IPS-18a (cell line): ENCODE measurements at regions not wholly inside any gene's neighbourhood (a gene's known extent, or its start where the extent isn't known, plus 50 kb on each side); places are given as distances from the start of the nearest gene placed in this dataset.
"Not testable (repeated sequence)": the region's sequence is repeated elsewhere in the genome, so short reads cannot be mapped to it uniquely, and the experiment has no call there.

Source experiments
- H3K27ac ChIP-seq: one replicate; pipeline ENCODE4 v1.5.1; 2013; ENCODE audit warnings: low read length
- H3K27me3 ChIP-seq: one replicate; pipeline ENCODE4 v1.6.1; 2013; ENCODE audit warnings: mild to moderate bottlenecking, low read length; ENCODE audit not compliant: control insufficient read depth, insufficient read depth
- H3K36me3 ChIP-seq: one replicate; pipeline ENCODE4 v1.6.1; 2013; ENCODE audit warnings: low read depth, low read length; ENCODE audit not compliant: control insufficient read depth
- H3K4me1 ChIP-seq: one replicate; pipeline ENCODE4 v1.6.1; 2013; ENCODE audit warnings: low read depth, low read length; ENCODE audit not compliant: control insufficient read depth
- H3K4me3 ChIP-seq: one replicate; pipeline ENCODE4 v1.5.1; 2013; ENCODE audit warnings: low read length
- H3K9ac ChIP-seq: one replicate; pipeline ENCODE4 v1.6.1; 2013; ENCODE audit warnings: mild to moderate bottlenecking, low read length, moderate library complexity
- H3K9me3 ChIP-seq: one replicate; pipeline ENCODE4 v1.6.1; 2013; ENCODE audit warnings: low read depth, low read length; ENCODE audit not compliant: control insufficient read depth

- H3K9ac ChIP-seq, result no peak overlapping the region
- H3K27me3 ChIP-seq, result no peaks in the 10 kb centered on the region
- H3K27ac ChIP-seq, result no peak overlapping the region
- H3K9me3 ChIP-seq, result peaks cover 6% of the 10 kb centered on the region
- H3K4me1 ChIP-seq, result no peaks in the 10 kb centered on the region
- H3K4me3 ChIP-seq, result no peak overlapping the region
- no peaks in the 10 kb centered on the region for H3K36me3 ChIP-seq
Measured at GRCh38 chr2:175430236-175430635, 248.7 kb upstream of the ATP5MC3 start.

- Histone ChIP-seq H3K27ac (no peak overlapping the region), H3K4me1 (no peaks in the 10 kb centered on the region), H3K4me3 (no peak overlapping the region)
Measured at GRCh38 chr2:175418224-175418835, 236.8 kb upstream of the ATP5MC3 start.

DNA sequence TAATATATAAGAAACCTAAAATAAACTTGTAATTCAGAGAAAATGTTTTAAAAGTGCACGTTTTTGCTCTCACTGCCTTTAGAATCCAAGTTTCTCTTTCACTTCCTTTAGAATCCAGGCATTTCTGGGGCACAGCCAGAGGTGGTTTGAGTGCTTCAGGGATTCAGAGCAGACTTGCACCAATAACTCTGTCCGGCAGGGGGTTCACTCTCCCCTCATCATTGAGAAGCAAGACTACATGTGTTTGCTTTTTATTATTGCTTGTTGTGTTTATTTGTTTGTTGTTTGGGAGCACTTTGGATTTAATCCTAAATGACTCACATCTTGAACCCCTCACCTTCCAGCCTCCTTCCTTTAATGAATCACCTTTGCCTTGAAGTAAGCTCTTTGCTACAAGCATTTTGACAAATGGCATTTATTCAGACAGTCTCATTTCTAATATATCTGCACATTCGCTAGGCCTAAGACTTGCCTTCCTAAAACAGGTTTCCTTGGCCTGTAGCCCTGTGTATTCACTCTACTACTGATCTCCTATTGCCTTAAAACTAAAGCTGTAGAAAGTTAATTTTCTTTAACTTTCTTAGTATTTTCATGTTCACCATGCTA is 233.5 kb upstream of the ATP5MC3 start:
- no peak overlapping the region for H3K4me3 ChIP-seq
- H3K4me1 ChIP-seq, result no peaks in the 10 kb centered on the region
- H3K9ac ChIP-seq, result no peak overlapping the region
- no peaks in the 10 kb centered on the region for H3K36me3 ChIP-seq
- H3K27me3 ChIP-seq, result no peaks in the 10 kb centered on the region
- no peaks in the 10 kb centered on the region for H3K9me3 ChIP-seq
- no peak overlapping the region for H3K27ac ChIP-seq

More at GRCh38 chr2:175418224-175418835, 236.8 kb upstream of the ATP5MC3 start:
- Histone ChIP-seq H3K36me3 (no peaks in the 10 kb centered on the region), H3K27me3 (no peaks in the 10 kb centered on the region), H3K9ac (no peak overlapping the region), H3K9me3 (no peaks in the 10 kb centered on the region)

DNA sequence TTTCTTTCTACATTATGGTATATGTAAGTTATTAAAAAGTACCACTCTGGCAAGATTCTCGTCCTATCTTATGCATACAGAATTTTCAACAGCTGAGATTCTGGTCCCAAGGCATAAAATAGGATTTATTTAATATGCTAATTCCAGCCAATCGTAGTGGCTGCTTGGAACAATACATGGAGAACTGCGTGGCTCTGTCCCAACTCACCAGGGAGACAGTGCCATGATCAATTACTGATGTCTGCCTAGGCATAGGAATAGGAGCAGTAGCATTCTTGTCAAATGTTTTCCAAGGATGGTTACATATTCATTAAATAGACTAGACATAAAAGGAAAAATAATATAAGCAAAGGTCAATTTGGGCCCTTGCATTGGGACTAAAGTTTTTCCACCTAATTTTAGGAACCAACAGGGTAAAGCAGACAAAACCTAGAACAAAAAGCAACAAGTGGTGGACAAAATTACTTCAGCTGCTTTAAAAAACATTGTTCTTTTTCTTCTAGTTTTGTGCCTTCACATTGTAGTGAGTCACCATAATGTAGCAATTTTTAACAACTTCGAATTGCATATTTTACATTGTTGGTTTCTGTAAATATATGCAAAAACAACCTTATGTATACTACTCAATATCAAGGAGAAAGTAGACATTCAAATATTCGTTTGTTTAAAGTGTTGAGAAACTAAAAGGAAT is 232.8 kb upstream of the ATP5MC3 start:
- no peaks in the 10 kb centered on the region for H3K36me3 ChIP-seq
- H3K4me3 ChIP-seq, result no peak overlapping the region

GRCh38 chr2:175410941-175411340 is 229.4 kb upstream of the ATP5MC3 start:
- H3K4me3 ChIP-seq, H3K27me3 ChIP-seq, H3K27ac ChIP-seq, H3K4me1 ChIP-seq, H3K9me3 ChIP-seq, H3K9ac ChIP-seq, H3K36me3 ChIP-seq: not testable (repeated sequence)

More for the DNA sequence above, 232.8 kb upstream of the ATP5MC3 start:
- Histone ChIP-seq H3K9me3 (no peaks in the 10 kb centered on the region), H3K27me3 (no peaks in the 10 kb centered on the region), H3K4me1 (no peaks in the 10 kb centered on the region), H3K9ac (no peak overlapping the region), H3K27ac (no peak overlapping the region)

GRCh38 chr2:175404839-175405238 is 223.3 kb upstream of the ATP5MC3 start:
- no peak overlapping the region for H3K4me3 ChIP-seq
- H3K9me3 ChIP-seq, result no peaks in the 10 kb centered on the region
- no peak overlapping the region for H3K9ac ChIP-seq
- no peak overlapping the region for H3K27ac ChIP-seq
- H3K4me1 ChIP-seq, result no peaks in the 10 kb centered on the region
- H3K27me3 ChIP-seq, result no peaks in the 10 kb centered on the region
- H3K36me3 ChIP-seq, result no peaks in the 10 kb centered on the region

DNA sequence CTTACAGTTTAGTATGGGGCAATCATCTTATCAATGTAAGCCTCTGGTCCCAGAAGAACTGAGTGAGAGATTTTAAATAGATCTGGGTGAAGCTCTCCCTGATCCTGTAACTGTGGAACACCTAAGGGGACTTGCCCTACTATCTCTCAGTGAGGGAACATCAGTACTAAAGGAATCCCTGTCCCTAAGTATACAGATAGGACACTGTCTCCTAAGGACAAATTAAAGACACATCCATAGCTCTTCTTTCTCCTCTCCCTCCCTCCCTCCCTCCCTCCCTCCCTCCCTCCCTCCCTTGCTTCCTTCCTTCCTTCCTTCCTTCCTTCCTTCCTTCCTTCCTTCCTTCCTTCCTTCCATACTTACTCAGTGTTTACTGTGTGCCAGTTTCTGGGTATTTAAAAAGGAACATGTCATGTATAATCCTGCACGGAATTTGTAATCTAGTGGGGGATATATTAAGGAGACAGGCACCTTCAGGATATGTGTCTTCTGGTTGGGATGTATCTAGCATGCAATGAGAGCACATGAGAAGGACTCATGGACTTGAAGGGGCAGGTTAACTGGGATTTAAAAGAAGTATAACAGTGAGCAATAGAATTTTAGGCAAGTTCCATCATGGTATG is 222.2 kb upstream of the ATP5MC3 start:
- Histone ChIP-seq H3K4me1 (no peaks in the 10 kb centered on the region), H3K9me3 (no peaks in the 10 kb centered on the region), H3K36me3 (no peaks in the 10 kb centered on the region), H3K9ac (no peak overlapping the region), H3K4me3 (no peak overlapping the region), H3K27me3 (no peaks in the 10 kb centered on the region), H3K27ac (no peak overlapping the region)

DNA sequence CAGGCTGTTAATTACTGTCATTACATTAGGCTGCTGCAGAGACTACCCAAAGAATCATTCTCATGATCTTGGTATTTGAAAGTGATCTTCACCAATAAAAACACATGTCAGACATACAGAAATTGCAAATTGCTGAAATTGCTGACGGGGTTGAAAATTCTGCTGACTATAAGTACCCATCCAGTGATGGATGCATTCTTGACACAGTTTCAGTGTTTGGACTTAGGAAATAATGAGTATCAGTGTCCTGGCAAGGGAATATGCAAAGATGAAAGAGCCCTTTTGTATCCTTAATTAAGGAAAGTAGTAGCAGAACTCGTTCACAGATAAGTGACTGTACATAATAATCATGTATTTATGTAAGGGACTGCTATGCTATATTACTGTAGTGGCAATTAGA is 221.1 kb upstream of the ATP5MC3 start:
- Histone ChIP-seq H3K36me3 (no peaks in the 10 kb centered on the region), H3K27me3 (no peaks in the 10 kb centered on the region)

GRCh38 chr2:175401956-175402469 is 220.5 kb upstream of the ATP5MC3 start:
- Histone ChIP-seq H3K9me3 (no peaks in the 10 kb centered on the region), H3K27me3 (no peaks in the 10 kb centered on the region)

More for the DNA sequence above, 221.1 kb upstream of the ATP5MC3 start:
- H3K4me1 ChIP-seq, result no peaks in the 10 kb centered on the region
- H3K9me3 ChIP-seq, result no peaks in the 10 kb centered on the region
- H3K9ac ChIP-seq, result no peak overlapping the region
- H3K27ac ChIP-seq, result no peak overlapping the region
- H3K4me3 ChIP-seq, result no peak overlapping the region

DNA sequence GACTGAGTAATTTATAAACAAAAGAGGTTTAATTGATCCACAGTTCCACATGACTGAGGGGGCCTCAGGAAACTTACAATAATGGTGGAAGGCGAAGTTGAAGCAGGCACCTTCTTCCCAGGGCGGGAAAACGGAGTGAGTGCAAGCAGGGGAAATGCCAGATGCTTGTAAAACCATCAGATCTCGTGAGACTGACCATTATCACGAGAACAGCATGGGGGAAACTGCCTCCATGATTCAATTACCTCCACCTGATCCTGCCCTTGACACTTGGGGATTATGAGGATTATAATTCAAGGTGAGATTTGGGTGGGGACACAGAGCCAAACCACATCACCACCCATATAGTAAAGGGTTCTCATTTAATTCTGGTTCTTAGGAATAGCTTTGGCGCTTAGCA is 219.5 kb upstream of the ATP5MC3 start:
- H3K27ac ChIP-seq, result no peak overlapping the region
- no peaks in the 10 kb centered on the region for H3K27me3 ChIP-seq
- H3K4me1 ChIP-seq, result no peaks in the 10 kb centered on the region
- no peak overlapping the region for H3K9ac ChIP-seq
- H3K9me3 ChIP-seq, result no peaks in the 10 kb centered on the region
- no peak overlapping the region for H3K4me3 ChIP-seq
- no peaks in the 10 kb centered on the region for H3K36me3 ChIP-seq

More at GRCh38 chr2:175401956-175402469, 220.5 kb upstream of the ATP5MC3 start:
- Histone ChIP-seq H3K27ac (no peak overlapping the region), H3K9ac (no peak overlapping the region), H3K36me3 (no peaks in the 10 kb centered on the region), H3K4me3 (no peak overlapping the region), H3K4me1 (no peaks in the 10 kb centered on the region)

DNA sequence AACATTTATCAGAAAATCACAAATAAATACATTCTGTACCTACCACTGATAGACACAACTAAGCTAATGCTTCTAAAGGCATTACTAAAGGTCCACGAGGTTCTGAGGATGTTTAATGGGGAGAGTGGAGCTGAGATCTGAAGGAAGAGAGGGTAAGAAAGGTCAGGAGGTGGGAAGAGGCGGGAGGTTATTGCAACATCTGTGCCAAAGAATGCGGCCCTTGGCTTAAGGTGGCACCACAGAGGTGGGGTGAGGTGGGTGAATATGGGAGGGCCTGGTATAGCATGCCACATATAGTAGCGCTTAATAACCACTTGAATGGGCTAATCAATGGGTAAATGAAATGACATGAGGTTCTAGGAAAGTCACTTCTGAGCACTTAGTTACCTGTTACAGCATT is 217.8 kb upstream of the ATP5MC3 start:
- H3K27ac ChIP-seq, result no peak overlapping the region
- no peaks in the 10 kb centered on the region for H3K4me1 ChIP-seq
- H3K4me3 ChIP-seq, result no peak overlapping the region
- H3K27me3 ChIP-seq, result no peaks in the 10 kb centered on the region
- H3K9ac ChIP-seq, result no peak overlapping the region
- no peaks in the 10 kb centered on the region for H3K36me3 ChIP-seq
- H3K9me3 ChIP-seq, result no peaks in the 10 kb centered on the region
